Stimulated activated CD4-positive, alpha-beta T cell treated with anti-CD3 and anti-CD28 coated beads, Interleukin-15, amount 100 ng/mL, for 24 hours (primary cell): ENCODE measurements at regions not wholly inside any gene's neighbourhood (a gene's known extent, or its start where the extent isn't known, plus 50 kb on each side); places are given as distances from the start of the nearest gene placed in this dataset.
A peak's percentile ranks its signal among the peaks of the same experiment; 100 is the strongest.

ENCODE experiments used
- DNase-seq: peaks from one replicate; pipeline ENCODE4 v3.0.0-alpha.2; 2020

DNA sequence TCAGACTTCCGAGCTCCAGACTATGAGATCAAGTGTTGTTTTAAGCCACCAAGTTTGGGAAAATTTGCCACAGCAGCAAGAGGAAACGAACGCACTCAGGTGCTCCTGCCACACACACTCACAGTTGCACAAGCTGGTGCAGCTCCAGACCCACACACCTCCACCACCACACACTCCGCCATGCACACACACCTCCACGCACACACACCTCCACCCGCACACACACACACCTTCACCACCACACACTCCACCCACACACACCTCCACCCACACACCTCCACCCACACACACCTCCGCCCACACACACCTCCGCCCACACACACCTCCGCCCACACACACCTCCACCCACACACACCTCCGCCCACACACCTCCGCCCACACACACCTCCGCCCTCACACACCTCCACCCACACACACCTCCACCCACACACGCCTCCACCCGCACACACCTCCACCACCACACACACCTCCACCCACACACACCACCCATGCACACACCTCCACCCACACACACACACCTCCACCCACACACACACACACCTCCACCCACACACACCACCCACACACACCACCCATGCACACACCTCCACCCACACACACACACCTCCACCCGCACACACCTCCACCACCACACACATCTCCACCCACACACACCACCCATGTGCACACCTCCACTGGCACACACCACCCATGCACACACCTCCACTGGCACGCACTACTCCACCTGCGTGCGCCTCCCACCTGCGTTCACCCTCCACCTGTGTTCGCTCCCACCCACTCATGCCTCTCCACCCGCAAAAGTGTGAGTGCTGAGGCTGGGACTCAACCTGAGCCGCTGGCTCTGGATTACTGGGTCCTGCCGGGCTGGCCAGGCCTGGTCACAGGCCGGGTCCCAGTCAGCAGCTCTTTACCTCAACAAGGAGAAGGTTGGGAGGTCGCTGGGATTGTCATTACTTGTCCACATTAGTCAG is 175.6 kb downstream of the BMP7 start:
- peak; percentile 18 for DNase-seq

DNA sequence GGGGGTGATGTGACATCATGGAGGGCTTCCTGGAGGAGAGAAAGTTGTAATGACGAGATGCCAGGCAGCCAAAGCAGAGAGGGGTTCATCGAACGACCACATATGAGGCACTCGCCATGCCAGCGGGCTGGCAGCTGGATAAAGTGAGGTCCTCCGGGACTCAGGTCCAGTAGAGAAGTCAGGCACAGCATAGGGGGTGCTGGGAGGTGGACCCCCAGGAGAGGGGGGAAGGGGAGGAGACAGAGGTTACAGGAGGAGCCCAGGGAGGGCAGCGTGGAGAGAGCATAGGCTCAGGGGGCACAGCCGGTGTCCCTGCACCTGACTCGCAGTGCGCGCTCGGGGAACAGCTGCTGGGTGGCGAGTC is 174.7 kb downstream of the BMP7 start:
- no peak for DNase-seq

DNA sequence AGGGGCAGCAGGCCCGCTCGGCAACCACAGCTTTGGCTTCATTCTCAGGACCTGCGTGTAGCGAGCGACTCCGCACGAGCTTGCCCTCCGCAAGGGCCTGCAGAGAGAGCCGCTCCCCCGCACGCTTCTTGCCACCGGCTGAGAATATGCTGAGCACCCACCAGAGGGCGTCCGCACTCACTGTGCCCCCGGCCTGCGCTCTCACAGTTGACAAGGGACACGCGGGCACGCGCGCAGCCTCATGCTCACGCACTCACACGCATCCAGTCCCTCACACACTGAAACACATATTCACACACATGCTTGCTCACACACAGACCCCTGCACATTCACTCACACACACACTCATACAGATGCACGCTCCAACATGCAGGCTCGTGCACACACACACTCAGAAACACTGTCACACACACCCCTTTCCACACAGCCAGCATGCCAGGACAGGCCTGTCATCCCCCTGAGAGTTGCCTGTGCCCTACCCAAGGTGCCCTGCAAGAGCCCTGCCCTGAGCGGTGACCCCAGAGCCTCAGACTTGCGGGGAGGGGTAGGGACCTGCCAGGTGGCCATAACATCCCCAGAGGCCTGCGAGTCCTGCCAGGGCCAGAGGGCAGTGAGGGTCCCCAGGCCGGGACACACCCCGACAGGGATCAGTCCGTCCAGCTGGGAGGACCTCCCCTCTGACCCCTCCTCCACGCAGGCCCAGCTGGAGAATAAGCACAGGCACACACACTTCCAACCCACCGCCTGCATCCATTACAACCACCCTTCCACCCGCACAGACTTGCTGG is 174.1 kb downstream of the BMP7 start:
- DNase-seq: peak; percentile 75

DNA sequence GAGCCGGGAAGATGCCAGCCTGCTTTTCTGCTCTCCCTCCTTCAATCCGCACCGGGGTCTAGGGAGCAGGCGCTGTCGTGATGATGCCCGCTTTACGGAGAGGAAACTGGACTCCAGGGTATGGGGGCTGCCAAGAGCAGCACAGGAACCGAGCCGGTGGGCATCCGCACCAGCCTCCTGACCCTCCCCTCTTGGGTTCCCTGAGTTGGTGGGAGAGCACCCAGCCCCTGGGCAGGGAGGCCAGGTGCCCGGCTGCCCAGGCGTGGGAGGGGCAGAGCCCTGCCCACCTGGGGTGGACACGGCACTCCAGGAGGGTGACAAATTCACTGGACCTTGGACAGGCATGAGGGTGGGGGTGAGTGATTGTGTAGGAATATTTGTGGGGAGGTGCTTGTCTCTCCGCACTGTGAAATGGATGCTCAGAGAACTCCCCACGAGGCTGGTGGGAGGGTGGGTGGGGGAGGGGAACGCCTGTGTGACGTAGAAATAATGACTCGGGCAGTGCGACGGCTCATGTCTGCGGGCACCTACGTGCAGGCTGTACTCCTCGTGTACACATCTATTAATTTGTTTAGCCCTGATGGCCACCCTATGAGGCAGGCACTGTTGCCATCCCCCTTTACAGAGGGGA is 173.4 kb downstream of the BMP7 start:
- DNase-seq: no peak

DNA sequence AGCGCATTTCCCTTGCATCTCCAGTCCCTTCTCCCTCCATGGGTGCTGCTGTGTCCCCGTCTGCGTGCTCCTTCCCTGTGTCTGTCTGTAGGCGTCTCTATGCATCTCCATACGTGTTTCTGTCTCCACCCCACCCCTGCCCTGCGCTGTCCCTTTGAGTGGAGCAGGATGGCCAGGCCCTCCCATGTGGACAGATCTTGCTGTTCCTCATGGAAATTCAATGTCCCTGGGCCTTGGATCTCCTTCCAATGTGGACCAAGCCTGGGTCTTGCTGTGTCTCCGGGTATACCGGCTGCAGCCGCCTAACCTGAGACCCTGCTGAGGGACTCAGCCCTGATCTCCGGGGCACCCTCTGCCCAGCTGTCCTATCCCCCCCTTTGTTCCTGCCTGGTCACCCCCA is 172.7 kb downstream of the BMP7 start:
- no peak for DNase-seq

DNA sequence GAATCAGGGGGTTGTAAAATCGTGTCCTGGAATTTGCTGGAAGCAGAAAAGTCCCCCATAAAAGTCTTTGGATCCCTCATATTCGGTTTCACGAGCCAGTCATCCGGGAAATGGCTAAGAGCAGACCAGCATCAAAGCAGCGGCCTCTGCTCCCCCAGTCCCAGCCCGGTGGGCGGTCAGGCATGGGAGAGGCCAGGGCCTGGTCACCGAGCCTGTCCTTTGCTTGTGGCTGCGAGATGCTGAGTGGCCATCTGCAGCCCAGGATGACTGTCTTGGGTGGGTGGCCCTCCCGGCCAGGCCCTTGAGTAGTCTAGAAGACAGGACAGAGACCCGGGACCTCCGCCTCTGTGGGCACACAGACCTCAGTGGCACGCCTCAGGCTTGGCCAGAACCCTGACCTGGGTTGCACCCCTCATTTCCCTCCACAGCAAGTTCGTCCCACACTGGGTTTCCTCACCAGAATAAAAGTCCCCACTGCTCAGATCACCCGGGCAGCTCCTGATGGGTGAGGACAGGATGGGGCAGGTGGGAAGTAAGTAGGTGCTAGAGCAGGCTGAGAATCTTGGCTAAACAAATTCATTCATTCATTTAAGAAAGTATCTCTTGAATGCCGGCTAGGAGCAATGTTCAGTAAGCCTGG is 172.1 kb downstream of the BMP7 start:
- DNase-seq: no peak

DNA sequence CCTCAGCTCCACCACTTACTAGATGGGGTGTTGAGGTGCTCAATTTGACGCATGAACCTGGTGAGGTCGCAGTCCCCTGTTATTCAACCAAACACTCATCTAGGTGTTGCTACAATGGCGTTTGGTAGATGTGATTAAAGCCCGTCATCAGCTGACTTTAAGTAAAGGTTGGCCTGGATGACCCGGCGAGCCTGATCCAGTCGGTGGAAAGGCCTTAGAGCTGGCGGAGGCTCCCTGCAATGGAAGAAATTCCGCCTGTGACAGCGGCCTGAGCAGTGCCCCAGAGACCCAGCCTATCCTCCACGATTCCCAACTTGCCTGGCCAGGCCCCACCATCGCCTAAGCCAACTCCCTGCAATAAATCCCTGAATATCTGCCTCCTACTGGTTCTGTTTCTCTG is 171.4 kb downstream of the BMP7 start:
- no peak for DNase-seq

DNA sequence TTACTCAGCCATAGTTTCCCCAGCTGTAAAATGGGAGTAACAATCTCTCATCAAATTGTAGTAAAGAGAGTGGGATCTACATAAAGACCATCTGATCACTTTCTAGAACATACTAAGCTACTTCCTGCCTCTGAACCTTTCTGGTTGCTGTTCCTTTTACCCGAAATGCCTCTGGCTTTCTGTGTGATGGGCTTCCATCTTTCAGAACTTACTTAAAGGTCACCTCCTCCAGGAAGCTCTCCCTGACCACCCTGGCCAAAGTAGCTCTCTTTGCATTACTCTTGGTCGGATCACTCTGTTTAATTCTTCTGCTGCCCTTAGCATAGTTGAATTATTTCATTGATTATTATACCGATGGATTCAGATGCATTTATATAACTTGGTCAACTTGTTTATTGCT is 171.0 kb downstream of the BMP7 start:
- no peak for DNase-seq

DNA sequence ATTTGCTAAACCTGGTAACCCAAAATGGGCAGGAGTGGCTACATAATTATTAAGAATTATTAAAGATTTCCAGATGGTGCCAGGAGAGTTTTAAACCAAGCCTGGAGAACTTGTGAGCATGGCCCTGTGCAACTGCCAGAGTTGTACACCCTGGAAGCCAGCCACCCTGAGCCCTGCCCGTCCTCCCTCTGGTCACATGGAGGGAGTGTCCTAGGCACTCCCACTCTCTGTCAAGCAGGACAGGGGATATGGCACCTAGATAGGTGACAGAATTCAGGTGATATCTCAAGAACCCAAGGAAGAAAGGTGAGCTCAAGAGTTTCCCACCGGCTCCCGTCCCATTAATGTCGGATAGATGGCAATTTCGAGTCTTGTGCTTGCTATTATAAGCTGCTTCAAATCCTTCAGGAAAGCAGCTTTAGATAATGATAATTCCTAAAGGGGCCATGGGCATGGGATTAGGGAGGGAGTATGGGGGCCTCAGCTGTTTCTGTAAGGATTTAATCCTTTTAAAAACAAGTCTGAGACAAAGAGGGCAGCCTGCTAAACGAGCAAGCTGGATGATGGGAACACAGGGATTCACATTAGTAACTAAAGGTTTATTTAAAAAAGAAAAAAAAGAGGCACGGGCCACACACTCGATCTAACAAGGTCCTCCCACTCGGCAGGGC is 169.1 kb downstream of the BMP7 start:
- DNase-seq: no peak

DNA sequence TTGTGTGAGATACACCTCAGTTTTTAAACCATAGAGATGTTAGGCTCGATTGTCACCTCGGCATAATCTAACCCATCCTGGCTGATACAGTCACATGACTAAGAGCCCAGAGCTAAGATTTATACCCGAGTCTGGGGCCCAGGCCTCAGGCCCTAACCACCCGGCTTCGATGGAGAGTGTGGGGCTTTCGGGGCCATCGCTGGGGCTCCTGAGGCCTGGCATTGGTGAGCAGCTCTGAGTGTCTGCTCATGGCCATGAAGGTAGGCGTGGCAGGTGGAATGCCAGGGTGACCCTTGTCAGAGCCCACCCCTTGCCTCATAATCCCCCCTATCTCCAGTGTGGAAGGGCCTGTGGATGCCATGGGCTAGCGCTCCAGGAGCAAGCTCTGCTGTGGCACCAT is 164.3 kb downstream of the BMP7 start:
- DNase-seq: no peak

DNA sequence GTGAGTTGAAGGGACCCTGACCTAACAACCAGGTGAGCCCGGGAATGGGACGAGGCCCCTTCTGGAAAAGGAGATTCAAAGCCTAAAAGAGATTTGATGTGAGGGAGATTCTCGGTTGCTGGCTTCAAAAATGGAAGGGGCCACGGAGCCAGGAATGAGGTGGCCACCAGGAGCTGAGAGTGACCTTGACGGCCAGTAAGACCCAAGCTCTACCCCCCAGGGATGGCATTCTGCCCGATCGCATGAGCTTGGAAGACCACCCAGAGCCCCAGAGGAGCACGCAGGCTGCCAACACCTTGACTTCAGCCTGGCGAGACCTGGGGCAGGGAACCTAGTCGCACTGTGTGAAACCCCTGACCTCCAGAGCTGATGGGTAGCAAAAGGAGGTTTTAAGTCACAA is 163.9 kb downstream of the BMP7 start:
- no peak for DNase-seq

DNA sequence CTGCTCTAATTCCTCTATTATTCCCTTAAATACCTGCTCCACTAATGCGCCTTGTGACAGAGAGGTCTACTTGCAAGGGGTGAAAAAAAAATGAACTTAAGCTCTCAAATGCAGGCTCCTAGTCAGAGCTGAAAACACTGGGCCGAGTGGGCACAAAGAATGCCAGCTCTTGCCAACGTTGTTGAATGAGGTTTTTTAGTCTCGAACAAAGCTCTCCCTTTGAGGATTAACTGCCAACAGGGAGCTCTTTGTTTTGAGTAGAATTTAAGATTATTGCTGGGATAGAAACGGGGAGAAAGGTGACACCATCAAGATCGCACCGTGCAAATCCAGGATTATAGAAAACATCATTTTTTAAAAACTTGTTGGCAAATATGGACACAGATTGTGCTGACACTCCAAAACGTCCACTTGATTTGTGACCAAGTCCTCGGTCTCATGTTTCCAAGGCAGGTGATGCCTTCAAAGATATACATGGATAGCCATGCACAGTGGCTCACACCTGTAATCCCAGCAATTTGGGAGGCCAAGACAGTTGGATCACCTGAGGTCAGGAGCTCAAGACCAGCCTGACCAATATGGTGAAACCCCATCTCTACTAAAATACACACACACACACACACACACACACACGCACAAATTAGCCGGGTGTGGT is 163.2 kb downstream of the BMP7 start:
- DNase-seq: no peak

DNA sequence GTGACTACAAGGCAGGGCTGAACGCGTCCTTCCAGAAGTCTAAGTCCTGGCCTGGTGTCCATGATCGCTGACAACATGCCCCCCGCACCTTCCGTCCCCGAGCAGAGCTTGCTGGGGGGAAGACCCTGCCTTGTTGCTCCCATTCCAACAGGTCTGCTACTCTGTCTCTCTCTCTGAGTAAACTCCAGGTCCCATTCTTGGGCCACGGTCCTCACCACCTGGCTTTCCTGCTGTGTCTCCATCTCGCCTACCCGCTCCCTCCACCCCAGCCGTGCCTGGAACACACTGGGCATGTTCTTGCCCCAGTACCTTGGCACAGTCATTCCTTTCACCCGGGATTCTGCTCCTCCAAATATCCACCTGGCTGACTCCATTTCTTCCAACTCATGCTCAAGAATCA is 162.3 kb downstream of the BMP7 start:
- DNase-seq: no peak

DNA sequence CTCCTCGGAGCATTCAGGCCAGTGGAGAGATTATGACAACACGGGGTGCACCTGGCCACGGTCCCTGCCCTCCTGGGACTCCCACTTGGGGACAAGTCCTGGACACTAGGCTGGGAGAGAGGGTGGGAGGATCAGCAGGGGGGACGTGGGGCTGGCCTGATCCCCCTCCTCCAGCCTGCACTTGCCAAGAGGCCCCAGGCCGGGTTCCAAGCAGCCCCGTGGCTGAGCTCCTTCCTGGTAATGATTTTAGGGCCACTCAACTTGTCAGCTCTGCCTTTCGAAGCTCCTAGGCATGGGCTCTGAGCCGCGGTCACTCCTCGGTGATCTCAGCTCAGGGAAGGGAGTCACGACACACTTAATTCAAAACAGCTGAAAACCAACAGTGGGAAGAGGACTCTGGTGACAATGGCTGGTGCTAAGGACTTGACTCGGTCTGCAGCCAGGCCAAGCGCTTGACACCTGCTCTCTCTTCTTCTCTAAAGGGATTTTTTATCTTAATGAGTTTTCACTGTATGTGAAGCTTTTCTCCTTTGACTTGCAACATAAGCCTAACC is 161.7 kb downstream of the BMP7 start:
- no peak for DNase-seq

DNA sequence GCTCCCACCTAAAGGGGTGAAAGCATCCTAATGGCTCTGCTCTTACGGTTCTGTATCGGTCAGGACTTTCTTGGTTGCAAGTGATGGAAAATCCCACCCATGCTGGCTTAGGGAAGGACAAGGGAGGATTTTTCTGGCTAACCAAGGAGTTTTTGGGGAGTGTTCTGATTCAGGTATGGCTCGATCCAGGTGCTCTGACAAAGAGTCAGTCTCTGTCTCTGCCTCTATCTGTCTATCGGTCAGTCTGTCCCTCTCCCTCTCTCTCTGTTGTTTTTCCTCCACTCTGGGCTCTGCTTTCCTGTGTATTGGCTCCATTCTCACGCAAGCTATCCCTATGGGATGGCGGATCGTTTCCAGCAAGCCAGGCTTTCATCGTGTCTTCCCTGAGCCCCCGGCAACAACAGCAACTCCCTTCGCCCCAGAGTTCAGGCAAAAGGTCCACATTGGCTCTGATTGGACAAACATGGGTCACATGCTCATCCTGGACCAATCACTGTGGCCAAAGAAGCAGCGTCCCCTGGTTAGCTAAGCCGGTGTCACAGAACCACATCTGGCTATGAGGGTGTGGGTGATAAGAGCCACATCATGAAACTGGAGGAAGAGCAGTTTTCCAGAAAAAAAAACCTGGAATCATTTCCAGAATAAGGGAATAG is 160.3 kb downstream of the BMP7 start:
- no peak for DNase-seq

DNA sequence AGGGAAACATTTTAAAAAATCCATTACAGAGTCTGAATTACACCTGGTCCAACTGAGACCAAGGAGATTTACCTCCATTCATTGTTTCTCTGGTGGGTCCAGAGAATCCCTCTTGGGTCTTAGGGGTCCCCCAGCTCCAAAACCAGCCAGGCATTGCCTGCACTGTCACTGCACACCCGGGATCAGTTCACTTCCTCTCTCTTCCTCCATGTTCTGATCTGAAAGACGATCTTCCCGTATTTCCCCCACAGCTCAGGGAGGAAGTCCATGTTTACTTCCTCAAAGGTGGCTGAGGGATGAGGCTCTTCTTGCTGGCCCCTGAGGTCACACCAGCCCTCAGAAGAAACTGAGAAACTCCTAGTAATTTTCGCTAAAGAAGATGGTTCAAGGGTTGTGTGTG is 159.7 kb downstream of the BMP7 start:
- DNase-seq: no peak

DNA sequence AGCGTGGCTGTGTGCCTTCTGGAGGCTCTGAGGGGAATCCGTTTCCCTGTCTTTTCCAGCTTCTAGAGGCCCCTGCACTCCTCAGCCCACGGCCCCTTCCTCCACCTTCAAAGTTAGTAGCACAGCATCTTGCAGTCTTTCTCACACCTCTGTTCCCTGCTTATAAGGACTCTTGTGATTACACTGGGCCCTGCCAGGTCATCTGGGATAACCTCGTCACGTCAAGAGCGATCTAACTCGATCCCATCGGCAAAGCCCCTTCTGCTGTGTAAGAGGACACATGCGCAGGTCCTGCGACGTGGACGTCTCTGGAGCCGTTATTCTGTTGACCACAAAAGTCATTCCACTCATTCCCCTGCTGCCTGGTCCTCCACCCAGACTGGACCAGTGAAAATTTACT is 159.2 kb downstream of the BMP7 start:
- DNase-seq: no peak

DNA sequence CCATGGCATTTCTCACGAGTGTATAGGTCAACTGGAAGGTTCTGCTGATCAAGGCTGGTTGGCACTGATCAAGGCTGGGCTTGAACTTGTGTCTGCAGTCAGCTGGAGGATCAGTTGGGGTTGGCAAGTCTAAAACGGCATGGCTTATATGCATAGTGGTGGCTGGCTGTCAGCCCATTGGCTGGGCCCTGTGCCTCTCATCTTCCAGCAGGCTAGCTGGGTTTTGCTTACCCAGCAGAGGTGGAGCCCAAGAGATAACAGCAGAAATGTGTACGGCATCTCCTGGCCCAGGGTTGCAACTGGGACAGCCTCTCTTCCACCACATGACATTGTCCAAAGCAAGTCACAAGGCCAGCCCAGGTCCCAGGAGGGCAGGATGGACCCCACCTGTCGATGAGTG is 158.2 kb downstream of the BMP7 start:
- DNase-seq: no peak

DNA sequence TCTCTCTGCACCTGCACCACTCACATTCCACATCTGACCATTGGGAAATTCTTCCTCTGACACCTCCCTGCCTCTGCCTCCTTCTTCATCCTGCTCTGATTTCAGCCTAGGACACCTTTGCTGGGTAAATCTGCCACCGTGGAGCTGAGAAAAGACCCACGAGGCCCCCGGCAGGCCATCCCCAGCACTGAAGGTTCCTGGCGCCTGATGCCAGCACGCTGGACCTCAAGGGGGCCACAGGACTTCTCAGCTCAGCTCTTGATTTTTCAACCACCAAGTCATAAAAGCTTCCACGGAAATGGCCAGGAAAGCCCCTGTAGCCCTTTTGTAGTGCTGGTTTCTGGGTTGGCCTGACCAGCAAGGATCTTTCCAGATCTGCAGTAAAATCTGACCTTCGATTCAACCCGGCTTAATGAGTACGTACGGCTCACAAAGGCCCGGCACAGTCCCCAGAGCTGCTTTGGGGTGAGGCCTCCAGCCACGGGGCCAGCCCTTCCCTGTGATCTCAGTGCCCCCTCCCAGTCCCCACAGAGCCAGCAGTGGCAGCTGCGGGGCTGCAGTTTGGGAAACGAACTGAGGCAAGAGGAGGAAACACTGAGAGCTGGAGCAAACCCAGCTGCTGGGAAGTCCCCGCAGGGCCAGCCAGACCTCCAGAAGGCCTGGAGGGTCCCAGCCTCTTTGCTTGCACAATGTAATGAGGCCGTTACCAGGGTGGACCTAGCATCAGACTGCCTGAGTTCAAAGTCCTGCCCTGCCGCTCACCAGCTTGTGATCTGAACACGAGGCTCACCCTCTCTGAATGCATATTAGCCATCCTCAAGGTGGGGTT is 157.5 kb downstream of the BMP7 start:
- no peak for DNase-seq

DNA sequence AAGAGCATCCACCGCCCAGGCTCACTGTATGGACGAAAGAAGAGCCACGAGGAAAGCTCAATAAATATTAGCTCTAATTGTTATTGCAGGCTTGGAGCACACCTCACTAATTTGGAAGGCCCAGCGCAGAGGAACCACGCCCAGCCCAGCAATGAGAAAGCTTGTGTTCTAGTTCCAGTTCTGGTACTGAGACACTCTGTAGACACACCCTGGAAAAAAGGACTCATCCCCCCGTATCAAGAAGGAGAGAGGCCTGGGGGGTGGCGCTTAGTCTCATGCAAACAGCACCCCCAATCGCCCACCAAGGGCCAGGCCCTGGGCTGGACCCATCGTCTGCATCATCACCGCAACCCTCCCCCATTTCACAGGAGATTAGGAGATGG is 156.9 kb downstream of the BMP7 start:
- DNase-seq: no peak
